ENCODE measurements at regions not wholly inside any gene's neighbourhood (a gene's known extent, or its start where the extent isn't known, plus 50 kb on each side); places are given as distances from the start of the nearest gene placed in this dataset.

DNA sequence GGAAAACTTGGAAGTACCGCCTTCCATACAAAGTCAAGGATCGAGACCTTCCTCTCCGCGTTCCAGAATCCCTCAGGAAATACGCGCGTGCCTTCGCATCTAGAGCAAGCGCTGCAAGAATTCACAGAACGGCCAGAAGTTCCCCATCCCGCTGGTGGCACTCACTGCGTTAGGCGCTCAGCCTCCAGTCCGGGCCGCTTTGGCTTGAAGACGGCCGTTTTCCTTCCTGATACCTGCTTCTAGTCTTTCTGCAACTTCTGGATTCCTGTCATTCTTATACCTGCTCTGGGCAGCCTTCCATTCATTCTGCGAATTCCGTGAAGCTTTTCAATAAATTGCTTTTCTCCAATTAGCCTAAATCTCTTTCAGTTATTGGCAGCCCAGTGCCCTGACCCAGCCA, 896.4 kb downstream of the TRIML1 start:
- no peak overlapping the region for H3K4me3 ChIP-seq (ENCODE audit: low read depth, low read length)
- no peak for TF ChIP-seq CTCF (IDR thresholded peaks at IDR 0.05; ENCODE audit: insufficient read depth, low read length)
- DNase-seq (ENCODE audit: low read depth) = no peak

DNA sequence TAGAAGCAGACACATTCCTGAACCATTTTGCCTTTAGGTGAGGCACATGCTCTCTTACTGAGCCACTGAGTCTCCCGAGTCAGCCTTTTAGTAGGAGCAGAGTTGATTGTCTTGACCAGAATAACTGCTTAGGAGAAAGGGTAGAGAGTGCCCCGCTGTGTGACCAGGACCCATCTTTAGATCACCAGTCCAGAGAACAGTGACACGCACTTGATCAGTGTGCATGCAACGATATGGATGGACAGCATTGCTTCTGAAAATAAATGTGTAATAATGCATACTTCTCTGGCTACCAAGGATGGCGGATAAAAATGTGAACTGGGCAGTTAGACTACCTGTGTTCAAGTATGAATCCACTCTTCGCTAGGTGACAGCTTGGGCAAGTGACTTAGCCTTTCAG, 897.7 kb downstream of the TRIML1 start:
- TF ChIP-seq CTCF (IDR thresholded peaks at IDR 0.05; ENCODE audit: insufficient read depth, low read length) = no peak
- no peak for DNase-seq (ENCODE audit: low read depth)
- no peak overlapping the region for H3K4me3 ChIP-seq (ENCODE audit: low read depth, low read length)

- no peak overlapping the region for H3K4me3 ChIP-seq (ENCODE audit: low read depth, low read length)
- TF ChIP-seq CTCF (IDR thresholded peaks at IDR 0.05; ENCODE audit: insufficient read depth, low read length) = no peak
- no peak for DNase-seq (ENCODE audit: low read depth)
These were observed 894.0 kb upstream of the FRG1 start for GRCh38 chr4:189046642-189047041.

GRCh38 chr4:189048119-189048518, 892.6 kb upstream of the FRG1 start:
- H3K4me3 ChIP-seq (ENCODE audit: low read depth, low read length) = no peak overlapping the region
- no peak for TF ChIP-seq CTCF (IDR thresholded peaks at IDR 0.05; ENCODE audit: insufficient read depth, low read length)
- no peak for DNase-seq (ENCODE audit: low read depth)

DNA sequence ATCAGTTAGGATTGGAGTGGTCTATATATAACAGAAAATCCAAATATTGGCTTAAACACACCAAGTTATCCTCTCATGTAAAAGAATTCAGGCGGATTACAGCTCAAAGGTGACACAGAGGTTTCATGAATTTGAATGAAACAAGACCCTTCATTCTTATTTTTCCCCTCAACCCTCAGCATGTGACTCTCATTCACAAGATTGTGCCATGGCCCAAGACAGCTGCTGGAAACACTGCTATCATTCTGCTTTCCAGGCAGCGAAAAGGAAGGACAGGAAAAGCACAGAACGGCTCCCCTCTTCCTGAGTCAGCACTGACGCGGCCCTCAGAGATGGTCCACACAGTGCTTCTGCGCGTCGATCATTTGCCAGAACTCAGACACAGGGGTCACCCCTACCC, 891.0 kb upstream of the FRG1 start:
- DNase-seq (ENCODE audit: low read depth) = no peak
- no peak for TF ChIP-seq CTCF (IDR thresholded peaks at IDR 0.05; ENCODE audit: insufficient read depth, low read length)
- H3K4me3 ChIP-seq (ENCODE audit: low read depth, low read length) = no peak overlapping the region

- no peak for TF ChIP-seq CTCF (IDR thresholded peaks at IDR 0.05; ENCODE audit: insufficient read depth, low read length)
- DNase-seq (ENCODE audit: low read depth) = no peak
- no peak overlapping the region for H3K4me3 ChIP-seq (ENCODE audit: low read depth, low read length)
These were observed 890.0 kb upstream of the FRG1 start for GRCh38 chr4:189050643-189051042.

DNA sequence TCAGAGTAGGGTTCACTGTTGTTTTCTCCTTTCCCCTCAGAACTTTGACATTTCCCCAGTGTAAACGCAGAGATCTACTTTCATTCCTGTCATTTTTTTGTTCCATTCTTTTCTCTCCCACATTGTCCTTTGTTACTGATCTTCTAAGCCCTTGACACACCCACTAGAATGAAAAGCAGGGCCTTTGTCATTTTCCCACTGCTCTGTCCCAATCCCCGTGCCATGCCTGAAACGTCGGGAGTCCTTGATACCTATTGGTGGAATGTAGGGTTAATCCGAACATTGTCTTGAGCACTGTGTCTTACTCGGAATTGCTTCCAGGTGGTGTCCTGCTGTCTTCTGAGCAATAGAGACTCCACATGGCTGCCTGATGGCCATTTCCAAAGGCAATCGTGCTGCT, 887.1 kb upstream of the FRG1 start:
- TF ChIP-seq CTCF (IDR thresholded peaks at IDR 0.05; ENCODE audit: insufficient read depth, low read length) = no peak
- no peak for DNase-seq (ENCODE audit: low read depth)
- no peak overlapping the region for H3K4me3 ChIP-seq (ENCODE audit: low read depth, low read length)
